GM18508 (cell line): ENCODE measurements at regions not wholly inside any gene's neighbourhood (a gene's known extent, or its start where the extent isn't known, plus 50 kb on each side); places are given as distances from the start of the nearest gene placed in this dataset.
"Not testable (repeated sequence)": the region's sequence is repeated elsewhere in the genome, so short reads cannot be mapped to it uniquely, and the experiment has no call there.

ENCODE experiments used
- ATAC-seq: cut with Tn5 transposase; IDR thresholded peaks from one replicate; pipeline ENCODE4 v1.9.1; 2021; ENCODE audit warnings: moderate number of reproducible peaks; ENCODE audit not compliant: insufficient read depth, unreplicated experiment

- no peak for ATAC-seq
Observed at GRCh38 chr1:94769551-94769950, 50.6 kb upstream of the SLC44A3 start.

DNA sequence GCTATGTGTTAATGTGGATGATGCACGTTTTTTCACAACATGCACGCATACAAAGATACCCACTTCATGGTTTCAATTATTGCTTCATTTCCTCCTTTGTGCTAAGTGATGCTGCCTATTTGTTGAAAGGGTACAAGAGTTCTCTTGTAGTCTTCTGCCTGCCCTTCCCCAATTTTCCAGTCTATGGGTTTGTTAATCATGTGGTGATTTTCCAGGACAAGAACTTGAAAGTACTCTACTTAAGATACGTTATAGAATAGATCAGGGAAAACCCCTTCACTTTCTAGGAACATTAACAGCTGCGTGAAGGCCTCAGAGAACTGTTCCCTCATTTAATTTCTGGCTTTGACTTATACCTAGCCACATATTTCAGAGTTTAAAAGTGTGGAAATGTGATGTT lies 52.1 kb upstream of the SLC44A3 start:
- ATAC-seq: no peak

- no peak for ATAC-seq
Observed at GRCh38 chr1:94765958-94766357, 54.2 kb upstream of the SLC44A3 start.

DNA sequence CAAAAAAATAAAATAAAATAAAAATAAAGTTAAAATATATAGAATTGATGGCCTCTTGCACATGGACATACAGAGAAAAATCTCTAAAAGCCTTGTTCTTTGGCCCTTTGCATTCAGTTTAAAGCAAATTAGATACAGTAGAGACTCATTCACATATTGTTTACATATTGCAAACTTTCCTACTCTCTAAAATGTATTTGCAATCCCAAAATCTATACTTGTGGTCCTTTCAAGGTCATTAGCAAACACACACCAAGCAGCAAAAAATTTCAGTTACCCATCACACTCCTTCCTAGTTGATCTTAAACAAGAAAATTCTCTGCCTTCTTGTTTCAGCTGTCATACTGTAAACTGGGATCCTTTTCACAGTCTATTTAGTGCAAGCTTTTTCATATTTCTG lies 61.0 kb upstream of the SLC44A3 start:
- ATAC-seq: no peak

DNA sequence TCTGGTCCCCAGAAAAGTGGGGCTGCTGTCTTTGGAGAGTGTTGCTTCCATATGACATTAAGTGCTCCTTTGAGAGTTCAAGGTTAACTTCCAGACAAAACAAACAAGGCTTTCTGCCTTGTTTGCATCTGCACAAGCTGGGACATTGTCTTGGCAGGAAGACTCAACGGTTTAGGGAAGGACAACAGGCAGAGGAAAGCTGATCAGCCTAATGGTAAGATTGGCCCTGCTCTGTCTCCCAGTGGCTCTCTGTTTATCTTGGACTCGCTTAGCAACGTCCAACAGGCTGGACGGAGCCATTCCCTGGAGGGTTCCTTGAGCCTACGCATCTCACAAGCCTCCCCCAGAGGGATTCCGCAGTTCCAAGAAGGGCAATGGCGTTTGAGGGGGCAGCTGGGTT lies 62.2 kb upstream of the SLC44A3 start:
- ATAC-seq: no peak

DNA sequence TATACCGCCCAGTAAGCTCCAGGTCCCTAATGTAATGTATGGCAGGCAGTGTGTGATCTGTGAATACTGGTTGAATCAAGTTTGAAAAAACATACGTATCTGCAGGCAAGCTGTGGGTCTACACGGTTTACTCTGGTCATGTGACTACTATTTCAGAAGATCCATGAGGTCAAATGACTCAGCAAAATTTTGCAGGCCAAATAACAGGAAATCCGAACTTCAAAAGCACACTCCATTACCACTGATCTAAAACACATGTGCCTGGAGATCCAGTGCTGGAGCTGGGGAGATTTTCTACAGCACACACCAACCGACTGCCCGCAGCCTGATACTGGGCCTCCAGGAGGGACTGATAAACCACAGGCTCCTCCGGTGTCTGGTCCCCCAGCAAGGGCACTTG lies 64.5 kb upstream of the SLC44A3 start:
- ATAC-seq: no peak

DNA sequence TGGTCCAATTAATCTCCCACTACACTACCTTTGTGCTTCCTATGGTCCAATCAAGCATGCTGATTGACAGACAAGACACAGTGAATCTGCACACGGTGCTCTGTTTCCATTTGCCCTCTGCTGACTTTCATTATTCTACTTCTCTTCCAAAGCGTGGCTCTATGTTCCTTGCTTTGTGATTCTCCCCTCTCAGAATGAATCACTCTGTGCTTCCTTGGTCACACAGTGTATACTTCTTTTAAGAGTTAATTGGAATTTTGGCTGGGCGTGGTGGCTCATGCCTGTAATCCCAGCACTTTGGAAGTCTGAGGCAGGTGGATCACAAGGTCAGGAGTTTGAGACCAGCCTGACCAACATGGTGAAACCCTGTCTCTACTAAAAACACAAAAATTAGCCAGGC lies 65.1 kb upstream of the SLC44A3 start:
- ATAC-seq: not testable (repeated sequence)

GRCh38 chr1:94754570-94754969 lies 65.6 kb upstream of the SLC44A3 start:
- ATAC-seq: no peak

DNA sequence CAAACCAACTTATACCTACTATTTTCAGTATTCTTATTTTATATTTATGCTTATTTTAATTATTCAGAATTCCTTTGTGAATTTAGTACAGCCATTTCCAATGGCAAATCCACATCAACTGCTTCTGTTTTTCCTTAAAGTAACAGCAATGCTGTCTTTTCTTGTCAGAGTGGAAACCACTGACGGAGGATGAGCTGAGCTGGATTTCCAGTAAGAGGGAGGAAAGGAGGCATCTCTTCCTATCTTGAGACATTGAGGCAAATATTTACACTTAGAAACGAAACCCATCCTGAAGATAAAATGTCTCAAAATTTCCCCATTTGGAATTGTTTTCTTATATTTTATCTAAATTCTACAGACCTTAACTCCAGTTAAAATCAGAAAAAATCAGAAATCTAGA lies 66.1 kb upstream of the SLC44A3 start:
- no peak for ATAC-seq

DNA sequence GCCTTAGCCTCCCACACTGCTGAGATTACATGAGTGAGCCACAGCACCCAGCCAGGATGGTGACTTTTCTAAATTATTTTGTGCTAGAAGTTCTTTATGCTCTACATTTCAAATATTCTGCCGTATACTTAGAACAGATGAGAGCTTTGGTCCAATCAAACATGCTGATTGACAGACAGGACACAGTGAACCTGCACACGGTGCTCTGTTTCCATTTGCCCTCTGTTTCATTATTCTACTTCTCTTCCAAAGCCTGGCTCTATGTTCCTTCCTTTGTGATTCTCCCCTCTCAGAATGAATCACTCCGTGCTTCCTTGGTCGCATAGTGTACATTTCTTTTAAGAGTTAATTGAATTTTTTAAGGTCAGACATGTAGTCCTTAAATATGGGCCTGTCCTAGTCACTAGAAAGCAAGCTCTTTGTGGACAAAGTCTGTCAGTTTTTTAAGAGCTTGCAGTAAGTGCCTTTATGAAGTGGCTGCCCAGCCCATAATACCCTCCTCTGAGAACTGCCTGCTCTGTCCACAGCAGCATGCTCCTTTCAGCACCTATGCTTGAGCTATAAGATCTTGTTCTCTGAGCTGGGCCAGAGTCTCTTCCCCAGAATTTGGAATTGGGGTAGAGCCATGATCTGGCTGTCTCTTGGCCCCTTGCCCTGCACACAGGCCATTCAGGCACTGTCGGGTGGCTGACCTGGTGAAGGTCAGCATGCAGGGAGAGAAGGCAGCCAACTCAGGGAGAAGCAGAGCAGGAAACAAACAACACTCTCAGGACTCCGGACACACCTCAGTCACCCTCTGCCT lies 66.8 kb upstream of the SLC44A3 start:
- ATAC-seq: no peak

DNA sequence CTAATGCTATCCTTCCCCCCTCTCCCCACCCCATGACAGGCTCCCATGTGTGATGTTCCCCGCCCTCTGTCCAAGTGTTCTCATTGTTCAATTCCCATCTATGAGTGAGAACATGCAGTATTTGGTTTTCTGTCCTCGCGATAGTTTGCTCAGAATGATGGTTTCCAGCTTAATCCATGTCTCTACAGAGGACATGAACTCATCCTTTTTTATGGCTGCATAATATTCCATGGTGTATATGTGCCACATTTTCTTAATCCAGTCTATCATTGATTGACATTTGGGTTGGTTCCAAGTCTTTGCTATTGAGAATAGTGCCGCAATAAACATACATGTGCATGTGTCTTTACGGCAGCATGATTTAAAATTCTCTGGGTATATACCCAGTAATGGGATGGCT lies 68.7 kb upstream of the SLC44A3 start:
- not testable (repeated sequence) for ATAC-seq

GRCh38 chr1:94746635-94747525 lies 73.3 kb upstream of the SLC44A3 start:
- no peak for ATAC-seq

GRCh38 chr1:94745742-94746141 lies 74.4 kb upstream of the SLC44A3 start:
- ATAC-seq: no peak

DNA sequence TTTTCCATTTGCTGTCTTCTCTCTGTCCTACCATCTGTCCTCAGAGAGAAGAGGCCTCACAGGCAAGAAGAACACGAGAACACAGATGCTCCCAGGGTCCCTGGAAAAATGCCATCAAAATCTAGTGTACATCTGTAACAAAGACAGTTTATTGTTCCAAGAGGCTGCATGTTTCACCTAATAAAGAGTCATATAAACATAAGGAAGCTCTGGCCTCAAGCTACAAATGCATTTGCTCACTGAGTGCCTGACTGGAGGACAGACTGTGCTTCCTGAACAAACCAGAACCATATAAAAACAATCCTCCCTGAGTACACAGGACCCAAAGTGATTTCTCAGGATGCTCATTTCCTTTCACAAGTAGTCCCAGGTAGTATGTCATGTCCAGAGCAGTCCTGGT lies 76.3 kb upstream of the SLC44A3 start:
- no peak for ATAC-seq

DNA sequence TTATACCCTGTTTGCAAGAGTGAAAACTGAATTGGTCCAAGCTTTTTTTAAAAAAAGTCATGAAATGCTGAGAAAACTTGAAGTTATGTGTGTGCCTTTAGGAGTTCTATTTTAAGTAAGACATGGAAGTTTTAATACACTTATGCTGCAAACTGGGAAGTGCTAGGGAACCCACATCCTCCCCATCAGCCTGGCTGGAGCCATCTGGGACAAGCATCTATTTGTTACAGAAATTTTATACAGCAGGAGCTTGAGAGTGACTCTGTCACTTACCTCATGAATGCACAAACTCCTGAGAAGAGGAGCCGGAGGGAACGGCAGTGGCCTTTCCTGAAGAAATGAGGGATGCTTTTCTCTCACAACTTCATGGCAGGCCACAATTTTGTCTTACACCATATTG lies 78.2 kb upstream of the SLC44A3 start:
- ATAC-seq: no peak

- no peak for ATAC-seq
Observed at GRCh38 chr1:94741510-94741909, 78.6 kb upstream of the SLC44A3 start.

- no peak for ATAC-seq
Observed at GRCh38 chr1:94739521-94740061, 80.6 kb upstream of the SLC44A3 start.

- ATAC-seq: no peak
Observed at GRCh38 chr1:94738371-94738770, 81.8 kb upstream of the SLC44A3 start.

DNA sequence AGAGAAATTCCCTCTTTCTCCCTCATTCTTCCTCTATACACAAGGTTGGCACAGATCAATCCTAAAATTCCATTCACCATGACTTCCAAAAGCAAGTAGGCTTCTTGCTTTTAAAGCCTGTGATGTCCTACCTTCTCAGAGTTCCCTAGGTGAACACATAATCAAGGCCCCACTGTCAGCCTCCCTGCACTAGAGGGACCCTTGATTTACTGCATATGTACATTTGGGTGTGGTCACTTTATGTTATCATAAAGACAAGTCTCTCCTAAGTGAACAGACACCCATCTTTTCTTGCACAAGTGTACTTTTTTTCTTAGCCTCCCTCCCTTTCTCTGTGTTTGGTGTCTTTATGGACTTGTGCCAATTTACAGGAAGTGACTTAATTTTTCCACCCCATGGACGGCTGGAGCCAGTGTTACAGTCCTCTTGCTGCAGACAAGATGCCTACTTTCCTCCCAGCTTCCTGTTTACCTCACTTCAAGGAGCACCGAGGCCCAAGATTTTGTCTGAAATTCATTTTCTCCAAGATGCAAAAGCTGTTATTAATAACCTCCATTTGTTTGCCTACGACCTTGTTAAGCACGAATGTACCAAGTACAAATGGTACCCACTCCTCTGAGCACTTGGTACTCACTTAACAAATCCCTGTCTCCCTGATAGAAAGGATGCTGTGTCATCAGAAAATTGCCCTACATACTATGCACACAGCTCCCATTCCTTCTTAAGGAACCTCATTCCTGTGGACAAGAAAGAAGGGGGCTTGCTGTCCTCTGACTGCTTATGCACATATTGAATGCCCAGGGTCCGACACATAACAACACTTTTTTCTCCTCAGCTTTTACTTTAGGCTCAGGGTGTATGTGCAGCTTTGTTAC lies 82.8 kb upstream of the SLC44A3 start:
- ATAC-seq: no peak

DNA sequence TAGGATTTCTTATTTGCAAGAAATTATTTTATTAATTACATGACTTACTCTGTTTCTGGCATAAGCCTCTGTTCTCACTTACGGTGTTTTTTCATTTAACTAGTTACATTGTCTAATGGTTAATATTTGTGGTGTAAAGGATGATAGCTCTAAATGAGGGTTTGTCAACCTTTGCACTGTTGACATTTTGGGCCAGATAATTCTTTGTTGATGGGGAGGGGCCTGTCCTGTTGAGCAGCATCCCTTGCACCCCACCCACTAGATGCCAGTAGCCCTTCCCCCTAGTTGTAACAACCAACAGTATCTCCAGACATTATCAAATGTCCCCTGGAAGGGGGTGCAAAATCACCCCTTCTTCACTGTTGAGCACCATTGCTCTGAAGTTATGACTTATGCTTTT lies 83.6 kb upstream of the SLC44A3 start:
- no peak for ATAC-seq
